ENCODE measurements at regions not wholly inside any gene's neighbourhood (a gene's known extent, or its start where the extent isn't known, plus 50 kb on each side); places are given as distances from the start of the nearest gene placed in this dataset.

GRCh38 chr13:37195621-37196020, 90.2 kb upstream of the CSNK1A1L start (continued):
- TF ChIP-seq NANOG (IDR thresholded peaks at IDR 0.05; ENCODE audit: borderline replicate concordance): no peak
- no peak for TF ChIP-seq STAT1 (IDR thresholded peaks at IDR 0.05; ENCODE audit: unreplicated experiment)
- TF ChIP-seq EZH2phosphoT487 (IDR thresholded peaks at IDR 0.05; ENCODE audit: unreplicated experiment): no peak
- TF ChIP-seq CREB1 (CRISPR knock-in tag; IDR thresholded peaks at IDR 0.05; ENCODE audit: low read depth): no peak
- no peak for TF ChIP-seq EZH2 (IDR thresholded peaks at IDR 0.05; ENCODE audit: low read depth, unreplicated experiment)
- TF ChIP-seq, protein P1, sequence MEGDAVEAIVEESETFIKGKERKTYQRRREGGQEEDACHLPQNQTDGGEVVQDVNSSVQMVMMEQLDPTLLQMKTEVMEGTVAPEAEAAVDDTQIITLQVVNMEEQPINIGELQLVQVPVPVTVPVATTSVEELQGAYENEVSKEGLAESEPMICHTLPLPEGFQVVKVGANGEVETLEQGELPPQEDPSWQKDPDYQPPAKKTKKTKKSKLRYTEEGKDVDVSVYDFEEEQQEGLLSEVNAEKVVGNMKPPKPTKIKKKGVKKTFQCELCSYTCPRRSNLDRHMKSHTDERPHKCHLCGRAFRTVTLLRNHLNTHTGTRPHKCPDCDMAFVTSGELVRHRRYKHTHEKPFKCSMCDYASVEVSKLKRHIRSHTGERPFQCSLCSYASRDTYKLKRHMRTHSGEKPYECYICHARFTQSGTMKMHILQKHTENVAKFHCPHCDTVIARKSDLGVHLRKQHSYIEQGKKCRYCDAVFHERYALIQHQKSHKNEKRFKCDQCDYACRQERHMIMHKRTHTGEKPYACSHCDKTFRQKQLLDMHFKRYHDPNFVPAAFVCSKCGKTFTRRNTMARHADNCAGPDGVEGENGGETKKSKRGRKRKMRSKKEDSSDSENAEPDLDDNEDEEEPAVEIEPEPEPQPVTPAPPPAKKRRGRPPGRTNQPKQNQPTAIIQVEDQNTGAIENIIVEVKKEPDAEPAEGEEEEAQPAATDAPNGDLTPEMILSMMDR (conservative IDR thresholded peaks at IDR 0.05; ENCODE audit: low read depth in 2 of 2): no peak
- TF ChIP-seq, protein P2, sequence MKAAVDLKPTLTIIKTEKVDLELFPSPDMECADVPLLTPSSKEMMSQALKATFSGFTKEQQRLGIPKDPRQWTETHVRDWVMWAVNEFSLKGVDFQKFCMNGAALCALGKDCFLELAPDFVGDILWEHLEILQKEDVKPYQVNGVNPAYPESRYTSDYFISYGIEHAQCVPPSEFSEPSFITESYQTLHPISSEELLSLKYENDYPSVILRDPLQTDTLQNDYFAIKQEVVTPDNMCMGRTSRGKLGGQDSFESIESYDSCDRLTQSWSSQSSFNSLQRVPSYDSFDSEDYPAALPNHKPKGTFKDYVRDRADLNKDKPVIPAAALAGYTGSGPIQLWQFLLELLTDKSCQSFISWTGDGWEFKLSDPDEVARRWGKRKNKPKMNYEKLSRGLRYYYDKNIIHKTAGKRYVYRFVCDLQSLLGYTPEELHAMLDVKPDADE (IDR thresholded peaks at IDR 0.05): no peak

GRCh38 chr13:37194428-37194861, 89.0 kb upstream of the CSNK1A1L start:
- Histone ChIP-seq H3K27me3 (ENCODE audit: insufficient read depth) (no peaks in the 10 kb centered on the region), H3K4me1 (ENCODE audit: insufficient read depth) (peaks cover 9% of the 10 kb centered on the region; the same call in 1 of the 2 replicates), H4K20me1 (replicated peaks; ENCODE audit: insufficient read depth) (no peaks in the 10 kb centered on the region), H3K27ac (ENCODE audit: low read depth) (no peak overlapping the region), H3K4me2 (no peak overlapping the region), H3K36me3 (ENCODE audit: insufficient read depth) (no peaks in the 10 kb centered on the region), H3F3A (replicated peaks; ENCODE audit: low read depth) (no peaks in the 10 kb centered on the region), H3K79me2 (replicated peaks; ENCODE audit: insufficient read depth) (no peaks in the 10 kb centered on the region), H2AFZ (no peak overlapping the region), H3K4me3 (no peak overlapping the region), H3K9me2 (ENCODE audit: insufficient read depth) (no peaks in the 10 kb centered on the region)
- Mint-ChIP-seq H3K36me3 (ENCODE audit: low read depth) (no peaks in the 10 kb centered on the region), H3K4me3 (no peak overlapping the region), H3K27me3 (ENCODE audit: insufficient read depth, low read depth, poor library complexity) (peaks cover 2% of the 10 kb centered on the region), H3K4me1 (peaks cover 17% of the 10 kb centered on the region), H3K27ac (no peak overlapping the region), H3K9me3 (peaks cover 5% of the 10 kb centered on the region; the same call in 1 of the 3 replicates)
- DNase-seq (ENCODE audit: low spot score) (no peak), ATAC-seq (no peak)
- no peak for TF ChIP-seq STAT1 (IDR thresholded peaks at IDR 0.05; ENCODE audit: unreplicated experiment)
- no peak for TF ChIP-seq POLR2AphosphoS5 (IDR thresholded peaks at IDR 0.05; ENCODE audit: low read depth)
- TF ChIP-seq JUNB (IDR thresholded peaks at IDR 0.05; ENCODE audit: unreplicated experiment): no peak
- TF ChIP-seq, protein P1 (conservative IDR thresholded peaks at IDR 0.05; ENCODE audit: low read depth in 2 of 2): no peak
- no peak for TF ChIP-seq ZNF331 (CRISPR knock-in tag; IDR thresholded peaks at IDR 0.05; ENCODE audit: low read depth)
- no peak for TF ChIP-seq ZNF114 (CRISPR knock-in tag; IDR thresholded peaks at IDR 0.05)
- TF ChIP-seq EZH2 (IDR thresholded peaks at IDR 0.05; ENCODE audit: low read depth, unreplicated experiment): no peak
- TF ChIP-seq, protein P2 (IDR thresholded peaks at IDR 0.05): no peak

Data from GM23338 (cell line).